ENCODE measurements at regions not wholly inside any gene's neighbourhood (a gene's known extent, or its start where the extent isn't known, plus 50 kb on each side); places are given as distances from the start of the nearest gene placed in this dataset.

GRCh38 chr17:54009502-54009901 is 186.8 kb downstream of the KIF2B start (continued):
- TF ChIP-seq CEBPB (IDR thresholded peaks at IDR 0.05; ENCODE audit: low read depth) (no peak), SIN3A (IDR thresholded peaks at IDR 0.05; ENCODE audit: low read depth) (no peak), TCF7L2 (IDR thresholded peaks at IDR 0.05; ENCODE audit: borderline replicate concordance, extremely low read depth, insufficient read depth, insufficient read length) (no peak), MAX (IDR thresholded peaks at IDR 0.05) (no peak)

GRCh38 chr17:54013072-54013471 is 190.3 kb downstream of the KIF2B start:
- Histone ChIP-seq H3K9ac (ENCODE audit: low read length) (no peak overlapping the region), H3K4me1 (ENCODE audit: control insufficient read depth in 1 of 2, insufficient read depth in 2 of 2, low read length in 2 of 2) (no peaks in the 10 kb centered on the region), H3K9me3 (ENCODE audit: control insufficient read depth in 1 of 2, insufficient read depth in 1 of 2, low read depth in 1 of 2, low read length in 2 of 2) (peaks cover 43 to 52% of the 10 kb centered on the region in 2 experiments; a peak in 2 of 4 replicates), H3K27ac (ENCODE audit: low read depth, low read length) (no peak overlapping the region), H3K4me3 (replicated peaks in 1 of 2; ENCODE audit: low read depth in 1 of 2, low read length in 2 of 2) (no peak overlapping the region), H3K79me2 (ENCODE audit: insufficient read depth, low read length) (no peaks in the 10 kb centered on the region), H2AFZ (ENCODE audit: low read depth, low read length, poor library complexity, severe bottlenecking) (no peak overlapping the region), H3K4me2 (ENCODE audit: low read length) (no peak overlapping the region), H4K20me1 (ENCODE audit: insufficient read depth) (no peaks in the 10 kb centered on the region), H3K36me3 (ENCODE audit: control insufficient read depth in 1 of 2, insufficient read depth in 2 of 2, low read length in 2 of 2) (no peaks in the 10 kb centered on the region; a peak in 1 of 4 replicates), H3K9me2 (ENCODE audit: insufficient read depth) (no peaks in the 10 kb centered on the region), H3K27me3 (ENCODE audit: insufficient read depth, low read length) (no peaks in the 10 kb centered on the region)
- BruUV-seq (replicated peaks) = no TSS peak
- no peak for TF ChIP-seq EGR1 (IDR thresholded peaks at IDR 0.05; ENCODE audit: low read depth)
- TF ChIP-seq SIN3A (IDR thresholded peaks at IDR 0.05; ENCODE audit: low read depth) = no peak
- TF ChIP-seq ZNF274 (IDR thresholded peaks at IDR 0.05; ENCODE audit: low read depth, low read length) = no peak
- no peak for TF ChIP-seq JUND (IDR thresholded peaks at IDR 0.05)
- TF ChIP-seq RAD21 (IDR thresholded peaks at IDR 0.05; ENCODE audit: low read depth) = no peak
- no peak for TF ChIP-seq POLR2AphosphoS5 (IDR thresholded peaks at IDR 0.05; ENCODE audit: low read depth, low read length)
- no peak for TF ChIP-seq FOSL1 (IDR thresholded peaks at IDR 0.05; ENCODE audit: low read depth)
- TF ChIP-seq ZBTB33 (IDR thresholded peaks at IDR 0.05; ENCODE audit: extremely low read depth, insufficient replicate concordance, low read length) = no peak
- TF ChIP-seq TCF7L2 (IDR thresholded peaks at IDR 0.05; ENCODE audit: borderline replicate concordance, extremely low read depth, insufficient read depth, insufficient read length) = no peak
- CTCF ChIA-PET = no interaction called here
- intact Hi-C loops (cut with micrococcal nuclease) = no loop called here
- POLR2A ChIA-PET = no interaction called here
- ATAC-seq (no peak), DNase-seq (ENCODE audit: low read depth, low spot score) (no peak)
- RAD21 ChIA-PET (ENCODE audit: low non-redundant PET in 1 of 2, low total read pairs in 2 of 2, uncharacterized antibody in 2 of 2, unreplicated experiment in 2 of 2) = no interaction called here
